ENCODE measurements at regions not wholly inside any gene's neighbourhood (a gene's known extent, or its start where the extent isn't known, plus 50 kb on each side); places are given as distances from the start of the nearest gene placed in this dataset.

- no peak overlapping the region for H3K4me3 ChIP-seq
- no peak overlapping the region for H3K27ac ChIP-seq (ENCODE audit: low read depth in 1 of 2, low read length in 1 of 2)
- H3K36me3 ChIP-seq (ENCODE audit: control insufficient read depth in 4 of 4, insufficient read depth in 4 of 4, low read length in 4 of 4) = no peaks in the 10 kb centered on the region
- DNase-seq = no peak
- H3K4me1 ChIP-seq (ENCODE audit: control insufficient read depth in 5 of 5, insufficient read depth in 5 of 5, low read length in 5 of 5) = peaks cover 0 to 16% (median 7%) of the 10 kb centered on the region in 5 donors
- no peaks in the 10 kb centered on the region for H3K9me3 ChIP-seq (ENCODE audit: control insufficient read depth in 4 of 4, insufficient read depth in 3 of 4, low read length in 3 of 4)
- no peak overlapping the region for H3K9ac ChIP-seq (ENCODE audit: insufficient read depth in 1 of 2, low read length in 2 of 2)
- WGBS, 2 donors = 86 to 90% methylated on average over 6 of the region's 6 CpGs
- no peak for TF ChIP-seq CTCF (IDR thresholded peaks at IDR 0.05; ENCODE audit: control extremely low read depth, extremely low read depth)
- no peak for ATAC-seq (ENCODE audit: insufficient read depth, low FRiP score)
- H3K27me3 ChIP-seq (ENCODE audit: control insufficient read depth in 3 of 3, insufficient read depth in 3 of 3, low read length in 2 of 3) = no peaks in the 10 kb centered on the region
Measured at GRCh38 chr18:10036479-10036878, 122.7 kb downstream of the VAPA start.

GRCh38 chr18:10037181-10037580 lies 123.4 kb downstream of the VAPA start:
- Histone ChIP-seq H3K27me3 (ENCODE audit: control insufficient read depth in 3 of 3, insufficient read depth in 3 of 3, low read length in 2 of 3) (no peaks in the 10 kb centered on the region), H3K9me3 (ENCODE audit: control insufficient read depth in 4 of 4, insufficient read depth in 3 of 4, low read length in 3 of 4) (peaks cover 0 to 4% (median under 1%) of the 10 kb centered on the region in 4 donors), H3K36me3 (ENCODE audit: control insufficient read depth in 4 of 4, insufficient read depth in 4 of 4, low read length in 4 of 4) (no peaks in the 10 kb centered on the region), H3K27ac (ENCODE audit: low read depth in 1 of 2, low read length in 1 of 2) (no peak overlapping the region), H3K4me3 (no peak overlapping the region), H3K9ac (ENCODE audit: insufficient read depth in 1 of 2, low read length in 2 of 2) (no peak overlapping the region), H3K4me1 (ENCODE audit: control insufficient read depth in 5 of 5, insufficient read depth in 5 of 5, low read length in 5 of 5) (peaks cover 0 to 14% (median 7%) of the 10 kb centered on the region in 5 donors)
- TF ChIP-seq CTCF (IDR thresholded peaks at IDR 0.05; ENCODE audit: control extremely low read depth, extremely low read depth) = no peak
- 95 to 99% methylated on average over 6 of the region's 6 CpGs for WGBS, 2 donors
- ATAC-seq (ENCODE audit: insufficient read depth, low FRiP score) = no peak
- no peak for DNase-seq

- no peak for TF ChIP-seq CTCF (IDR thresholded peaks at IDR 0.05; ENCODE audit: control extremely low read depth, extremely low read depth)
- WGBS, 2 donors = 76 to 82% methylated on average over 2 of the region's 2 CpGs
- H3K27ac ChIP-seq (ENCODE audit: low read depth in 1 of 2, low read length in 1 of 2) = no peak overlapping the region
- DNase-seq = no peak
- H3K4me1 ChIP-seq (ENCODE audit: control insufficient read depth in 5 of 5, insufficient read depth in 5 of 5, low read length in 5 of 5) = peaks cover 0 to 5% (median 2%) of the 10 kb centered on the region in 5 donors
- H3K4me3 ChIP-seq = no peak overlapping the region
- H3K27me3 ChIP-seq (ENCODE audit: control insufficient read depth in 3 of 3, insufficient read depth in 3 of 3, low read length in 2 of 3) = no peaks in the 10 kb centered on the region
- ATAC-seq (ENCODE audit: insufficient read depth, low FRiP score) = no peak
- H3K9me3 ChIP-seq (ENCODE audit: control insufficient read depth in 4 of 4, insufficient read depth in 3 of 4, low read length in 3 of 4) = peaks cover 0 to 10% (median under 1%) of the 10 kb centered on the region in 4 donors
- no peak overlapping the region for H3K9ac ChIP-seq (ENCODE audit: insufficient read depth in 1 of 2, low read length in 2 of 2)
- no peaks in the 10 kb centered on the region for H3K36me3 ChIP-seq (ENCODE audit: control insufficient read depth in 4 of 4, insufficient read depth in 4 of 4, low read length in 4 of 4)
Measured at GRCh38 chr18:10038268-10038667, 124.5 kb downstream of the VAPA start.
